NB4 (cell line): ENCODE measurements at regions not wholly inside any gene's neighbourhood (a gene's known extent, or its start where the extent isn't known, plus 50 kb on each side); places are given as distances from the start of the nearest gene placed in this dataset.

Source experiments
- CTCF ChIP-seq: IDR thresholded peaks from one replicate; pipeline ENCODE4 v1.5.1; 2012; ENCODE audit warnings: low read depth, low read length
- MAX ChIP-seq: IDR thresholded peaks from 2 replicates; pipeline ENCODE4 v1.6.1; 2011; ENCODE audit warnings: low read depth, low read length
- POLR2A ChIP-seq: IDR thresholded peaks from 2 replicates; pipeline ENCODE4 v1.6.1; 2011; ENCODE audit warnings: mild to moderate bottlenecking; ENCODE audit not compliant: insufficient read length; ENCODE audit errors: extremely low read depth

GRCh38 chr7:16982640-16983350, 101.0 kb upstream of the AGR3 start:
- TF ChIP-seq CTCF (peak; percentile 97), POLR2A (no peak), MAX (peak; percentile 36; the same call in 1 of the 2 replicates)
